Inferior parietal cortex (tissue), 1 donor: ENCODE measurements at regions not wholly inside any gene's neighbourhood (a gene's known extent, or its start where the extent isn't known, plus 50 kb on each side); places are given as distances from the start of the nearest gene placed in this dataset.
"Not testable (repeated sequence)": the region's sequence is repeated elsewhere in the genome, so short reads cannot be mapped to it uniquely, and the experiment has no call there.

Source experiments
- DNase-seq: peaks from one replicate; pipeline ENCODE4 v3.0.0-alpha.2; 2016; ENCODE audit errors: extremely low spot score

- DNase-seq: no peak
These were observed 400.3 kb downstream of the LTN1 start for GRCh38 chr21:28592205-28592865.

- no peak for DNase-seq
These were observed 402.0 kb downstream of the LTN1 start for GRCh38 chr21:28590676-28591075.

- DNase-seq: no peak
These were observed 402.7 kb downstream of the LTN1 start for GRCh38 chr21:28590026-28590425.

- DNase-seq: no peak
These were observed 403.7 kb downstream of the LTN1 start for GRCh38 chr21:28588997-28589396.

- no peak for DNase-seq
These were observed 404.9 kb downstream of the LTN1 start for GRCh38 chr21:28587748-28588147.

GRCh38 chr21:28581976-28582375 lies 410.7 kb downstream of the LTN1 start:
- no peak for DNase-seq

- DNase-seq: not testable (repeated sequence)
These were observed 411.4 kb downstream of the LTN1 start for GRCh38 chr21:28581311-28581731.

- DNase-seq: no peak
These were observed 412.1 kb downstream of the LTN1 start for GRCh38 chr21:28580585-28580984.

GRCh38 chr21:28579986-28580550 lies 412.6 kb downstream of the LTN1 start:
- DNase-seq: no peak

- no peak for DNase-seq
These were observed 424.0 kb downstream of the LTN1 start for GRCh38 chr21:28568692-28569091.

- not testable (repeated sequence) for DNase-seq
These were observed 428.7 kb downstream of the LTN1 start for GRCh38 chr21:28563933-28564332.

- DNase-seq: no peak
These were observed 430.9 kb downstream of the LTN1 start for GRCh38 chr21:28561772-28562171.

- DNase-seq: no peak
These were observed 437.8 kb downstream of the LTN1 start for GRCh38 chr21:28554660-28555475.

- no peak for DNase-seq
These were observed 442.4 kb downstream of the LTN1 start for GRCh38 chr21:28550057-28550825.

- DNase-seq: no peak
These were observed 444.4 kb downstream of the LTN1 start for GRCh38 chr21:28548291-28548690.

- DNase-seq: no peak
These were observed 444.9 kb downstream of the LTN1 start for GRCh38 chr21:28547766-28548165.

- DNase-seq: no peak
These were observed 448.7 kb downstream of the LTN1 start for GRCh38 chr21:28543975-28544374.

- no peak for DNase-seq
These were observed 451.1 kb downstream of the LTN1 start for GRCh38 chr21:28541371-28542112.

GRCh38 chr21:28540514-28540913 lies 452.2 kb downstream of the LTN1 start:
- DNase-seq: no peak

- DNase-seq: no peak
These were observed 453.1 kb downstream of the LTN1 start for GRCh38 chr21:28539623-28539988.

GRCh38 chr21:28538987-28539622 lies 453.6 kb downstream of the LTN1 start:
- DNase-seq: no peak
